LNCaP clone FGC (cell line): ENCODE measurements at regions not wholly inside any gene's neighbourhood (a gene's known extent, or its start where the extent isn't known, plus 50 kb on each side); places are given as distances from the start of the nearest gene placed in this dataset.

Experiments used
- DNase-seq: peaks from one replicate; pipeline ENCODE4 v3.0.0-alpha.2; 2011; ENCODE audit warnings: low read depth
- H3K4me3 ChIP-seq: 2 replicates; pipeline ENCODE4 v1.5.1; 2011; ENCODE audit warnings: mild to moderate bottlenecking, low read depth, low read length, control low read depth
- CTCF ChIP-seq: IDR thresholded peaks from 2 replicates; pipeline ENCODE4 v1.5.1; 2012; ENCODE audit warnings: mild to moderate bottlenecking; ENCODE audit not compliant: control insufficient read depth, insufficient read depth; ENCODE audit errors: extremely low read depth

- no peak for DNase-seq
- no peak for TF ChIP-seq CTCF
- no peak overlapping the region for H3K4me3 ChIP-seq
Measured at GRCh38 chr2:133949595-133949994, 304.3 kb upstream of the MGAT5 start.

- TF ChIP-seq CTCF = no peak
Measured at GRCh38 chr2:133951209-133951608, 302.7 kb upstream of the MGAT5 start.

GRCh38 chr2:133952420-133952819 is 301.5 kb upstream of the MGAT5 start:
- no peak for DNase-seq
- H3K4me3 ChIP-seq = no peak overlapping the region
- no peak for TF ChIP-seq CTCF

More at GRCh38 chr2:133951209-133951608, 302.7 kb upstream of the MGAT5 start:
- no peak overlapping the region for H3K4me3 ChIP-seq
- DNase-seq = no peak

GRCh38 chr2:133952896-133953295 is 301.0 kb upstream of the MGAT5 start:
- DNase-seq = no peak
- no peak for TF ChIP-seq CTCF
- no peak overlapping the region for H3K4me3 ChIP-seq

- TF ChIP-seq CTCF = no peak
- no peak overlapping the region for H3K4me3 ChIP-seq
- DNase-seq = no peak
Measured at GRCh38 chr2:133953524-133953923, 300.3 kb upstream of the MGAT5 start.

GRCh38 chr2:133954636-133955035 is 299.2 kb upstream of the MGAT5 start:
- DNase-seq = no peak
- H3K4me3 ChIP-seq = no peak overlapping the region
- no peak for TF ChIP-seq CTCF

GRCh38 chr2:133955169-133955568 is 298.7 kb upstream of the MGAT5 start:
- no peak for TF ChIP-seq CTCF
- no peak for DNase-seq
- H3K4me3 ChIP-seq = no peak overlapping the region
